ENCODE measurements at regions not wholly inside any gene's neighbourhood (a gene's known extent, or its start where the extent isn't known, plus 50 kb on each side); places are given as distances from the start of the nearest gene placed in this dataset.

DNA sequence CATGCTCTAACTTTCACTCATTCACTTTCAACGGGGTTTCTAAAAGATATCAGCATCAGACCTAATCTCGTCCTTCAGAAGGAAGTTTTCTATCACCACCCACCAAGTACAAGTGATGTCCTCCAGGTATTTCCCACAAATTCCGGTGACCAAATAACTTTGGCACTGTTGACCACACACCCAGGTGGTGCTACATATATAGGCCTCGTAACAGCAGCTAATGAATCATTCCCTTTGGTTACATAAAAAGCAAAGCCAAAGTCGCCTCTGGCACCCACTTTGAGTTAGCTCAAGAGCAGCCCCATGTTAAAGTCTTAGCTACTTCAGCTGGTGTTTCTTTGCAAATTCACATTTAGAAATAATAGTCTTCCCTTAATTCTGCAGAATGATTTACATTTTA is 138.2 kb upstream of the OSR1 start:
- no peaks in the 10 kb centered on the region for H3K9me3 ChIP-seq (ENCODE audit: low read length)
- no peaks in the 10 kb centered on the region for H3K36me3 ChIP-seq (ENCODE audit: insufficient read depth, low read length)
- no peak overlapping the region for H3K27ac ChIP-seq (ENCODE audit: low read depth, low read length, poor library complexity, severe bottlenecking)
- no peaks in the 10 kb centered on the region for H3F3A ChIP-seq (ENCODE audit: insufficient read depth, low read length)
- H3K4me3 ChIP-seq (ENCODE audit: low read depth, low read length, poor library complexity, severe bottlenecking), result no peak overlapping the region
- H3K9me2 ChIP-seq (ENCODE audit: low read depth, low read length), result no peaks in the 10 kb centered on the region
- H3K4me2 ChIP-seq (ENCODE audit: low read length), result no peak overlapping the region
- H2AFZ ChIP-seq (ENCODE audit: low read length), result no peak overlapping the region
- no peaks in the 10 kb centered on the region for H3K27me3 ChIP-seq (ENCODE audit: insufficient read depth, low read length)
- H4K20me1 ChIP-seq (ENCODE audit: insufficient read depth, low read length), result no peaks in the 10 kb centered on the region
- TF ChIP-seq, protein P1, sequence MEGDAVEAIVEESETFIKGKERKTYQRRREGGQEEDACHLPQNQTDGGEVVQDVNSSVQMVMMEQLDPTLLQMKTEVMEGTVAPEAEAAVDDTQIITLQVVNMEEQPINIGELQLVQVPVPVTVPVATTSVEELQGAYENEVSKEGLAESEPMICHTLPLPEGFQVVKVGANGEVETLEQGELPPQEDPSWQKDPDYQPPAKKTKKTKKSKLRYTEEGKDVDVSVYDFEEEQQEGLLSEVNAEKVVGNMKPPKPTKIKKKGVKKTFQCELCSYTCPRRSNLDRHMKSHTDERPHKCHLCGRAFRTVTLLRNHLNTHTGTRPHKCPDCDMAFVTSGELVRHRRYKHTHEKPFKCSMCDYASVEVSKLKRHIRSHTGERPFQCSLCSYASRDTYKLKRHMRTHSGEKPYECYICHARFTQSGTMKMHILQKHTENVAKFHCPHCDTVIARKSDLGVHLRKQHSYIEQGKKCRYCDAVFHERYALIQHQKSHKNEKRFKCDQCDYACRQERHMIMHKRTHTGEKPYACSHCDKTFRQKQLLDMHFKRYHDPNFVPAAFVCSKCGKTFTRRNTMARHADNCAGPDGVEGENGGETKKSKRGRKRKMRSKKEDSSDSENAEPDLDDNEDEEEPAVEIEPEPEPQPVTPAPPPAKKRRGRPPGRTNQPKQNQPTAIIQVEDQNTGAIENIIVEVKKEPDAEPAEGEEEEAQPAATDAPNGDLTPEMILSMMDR (IDR thresholded peaks at IDR 0.05; ENCODE audit: low read length), result no peak
- H3K9ac ChIP-seq (ENCODE audit: low read length), result no peak overlapping the region
- no peaks in the 10 kb centered on the region for H3K79me2 ChIP-seq (ENCODE audit: insufficient read depth, low read length)
- no peaks in the 10 kb centered on the region for H3K4me1 ChIP-seq (ENCODE audit: insufficient read depth, low read length, severe bottlenecking)

DNA sequence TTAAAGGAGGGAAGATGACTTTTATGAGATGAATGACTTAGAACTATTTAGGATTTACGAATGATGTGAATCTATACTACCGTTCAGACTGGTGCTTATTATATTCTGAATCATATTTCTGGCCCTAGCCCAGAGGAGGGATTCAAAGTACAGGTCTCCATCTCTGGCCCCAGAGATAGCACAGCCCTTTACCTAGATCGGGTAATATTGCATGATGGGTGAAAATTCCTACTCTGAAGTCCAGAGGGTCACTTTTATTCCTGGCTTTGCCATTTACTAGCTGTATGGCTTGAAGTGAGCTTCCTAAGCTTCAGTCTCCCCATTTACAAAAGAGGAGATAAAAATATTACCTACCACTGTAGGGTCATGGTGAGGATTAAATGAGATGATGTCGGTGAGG is 135.8 kb upstream of the OSR1 start:
- H3K4me3 ChIP-seq (ENCODE audit: low read depth, low read length, poor library complexity, severe bottlenecking), result no peak overlapping the region
- H3K79me2 ChIP-seq (ENCODE audit: insufficient read depth, low read length), result no peaks in the 10 kb centered on the region
- H3K36me3 ChIP-seq (ENCODE audit: insufficient read depth, low read length), result no peaks in the 10 kb centered on the region
- H3K4me1 ChIP-seq (ENCODE audit: insufficient read depth, low read length, severe bottlenecking), result no peaks in the 10 kb centered on the region
- H2AFZ ChIP-seq (ENCODE audit: low read length), result no peak overlapping the region
- no peaks in the 10 kb centered on the region for H3K9me2 ChIP-seq (ENCODE audit: low read depth, low read length)
- no peaks in the 10 kb centered on the region for H3K9me3 ChIP-seq (ENCODE audit: low read length)
- no peaks in the 10 kb centered on the region for H3K27me3 ChIP-seq (ENCODE audit: insufficient read depth, low read length)
- H3K4me2 ChIP-seq (ENCODE audit: low read length), result no peak overlapping the region
- TF ChIP-seq, protein P1 (IDR thresholded peaks at IDR 0.05; ENCODE audit: low read length), result no peak
- TF ChIP-seq EZH2 (IDR thresholded peaks at IDR 0.05; ENCODE audit: borderline replicate concordance, low read length), result no peak
- H3F3A ChIP-seq (ENCODE audit: insufficient read depth, low read length), result no peaks in the 10 kb centered on the region
- H3K27ac ChIP-seq (ENCODE audit: low read depth, low read length, poor library complexity, severe bottlenecking), result no peak overlapping the region
- H4K20me1 ChIP-seq (ENCODE audit: insufficient read depth, low read length), result no peaks in the 10 kb centered on the region
- H3K9ac ChIP-seq (ENCODE audit: low read length), result no peak overlapping the region

DNA sequence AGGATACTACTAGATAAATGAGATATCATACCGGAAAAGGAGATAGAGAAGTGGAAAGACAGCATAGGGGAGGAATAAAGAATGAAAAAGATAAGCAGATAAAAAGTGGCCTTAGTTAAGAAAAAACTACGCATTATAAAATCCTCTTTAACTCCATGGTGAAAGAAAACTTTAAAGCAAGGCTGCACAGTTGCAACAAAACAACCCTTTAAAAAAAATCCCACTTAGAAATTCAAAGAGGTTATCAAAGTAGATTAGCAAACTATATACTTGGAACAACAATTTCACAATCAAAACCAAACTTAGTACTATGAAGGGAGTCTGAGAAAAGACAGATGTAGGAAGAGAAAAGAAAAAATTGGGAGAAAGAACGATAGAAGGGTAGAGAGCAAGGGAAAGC is 133.4 kb upstream of the OSR1 start:
- no peaks in the 10 kb centered on the region for H3K79me2 ChIP-seq (ENCODE audit: insufficient read depth, low read length)
- TF ChIP-seq, protein P1 (IDR thresholded peaks at IDR 0.05; ENCODE audit: low read length), result no peak
- TF ChIP-seq EZH2 (IDR thresholded peaks at IDR 0.05; ENCODE audit: borderline replicate concordance, low read length), result no peak
- no peaks in the 10 kb centered on the region for H4K20me1 ChIP-seq (ENCODE audit: insufficient read depth, low read length)
- no peak overlapping the region for H3K27ac ChIP-seq (ENCODE audit: low read depth, low read length, poor library complexity, severe bottlenecking)
- H3K4me2 ChIP-seq (ENCODE audit: low read length), result no peak overlapping the region
- H3K9me2 ChIP-seq (ENCODE audit: low read depth, low read length), result no peaks in the 10 kb centered on the region
- H2AFZ ChIP-seq (ENCODE audit: low read length), result no peak overlapping the region
- no peak overlapping the region for H3K4me3 ChIP-seq (ENCODE audit: low read depth, low read length, poor library complexity, severe bottlenecking)
- no peaks in the 10 kb centered on the region for H3K9me3 ChIP-seq (ENCODE audit: low read length)
- H3K9ac ChIP-seq (ENCODE audit: low read length), result no peak overlapping the region
- no peaks in the 10 kb centered on the region for H3K4me1 ChIP-seq (ENCODE audit: insufficient read depth, low read length, severe bottlenecking)
- H3K36me3 ChIP-seq (ENCODE audit: insufficient read depth, low read length), result no peaks in the 10 kb centered on the region
- H3K27me3 ChIP-seq (ENCODE audit: insufficient read depth, low read length), result no peaks in the 10 kb centered on the region
- H3F3A ChIP-seq (ENCODE audit: insufficient read depth, low read length), result no peaks in the 10 kb centered on the region

All from OCI-LY1 (cell line).